Panc1 (cell line): ENCODE measurements at regions not wholly inside any gene's neighbourhood (a gene's known extent, or its start where the extent isn't known, plus 50 kb on each side); places are given as distances from the start of the nearest gene placed in this dataset.

ENCODE experiments used
- ATAC-seq: fragments of 200-7000 bp; cut with Tn5 transposase; 2 replicates; pipeline ENCODE4 v1.9.1; 2020; ENCODE audit warnings: mild to moderate bottlenecking, moderate library complexity
- BruUV-seq: library from RNA; stranded (reverse); fragments of 400-500 nt; replicated peaks from 2 replicates; lab custom pipeline; 2021; lab: Mats Ljungman, UMichigan
- CTCF ChIA-PET: fragments of 300-600 bp; sonication (Branson Sonifier 250); formaldehyde crosslinking; loops from one replicate; lab custom pipeline; 2022; ENCODE audit warnings: antibody characterized with exemption; lab: Charles Lee
- POLR2A ChIA-PET: fragments of 300-600 bp; sonication (Branson Sonifier 250); formaldehyde crosslinking; loops from one replicate; lab custom pipeline; 2022; ENCODE audit warnings: antibody characterized with exemption; lab: Charles Lee
- DNase-seq: peaks from one replicate; pipeline ENCODE4 v3.0.0-alpha.2; 2010; ENCODE audit warnings: low read depth, low spot score
- H3K27ac ChIP-seq: 2 replicates; pipeline ENCODE4 v1.5.1; 2011; ENCODE audit warnings: mild to moderate bottlenecking, low read length, inconsistent platforms
- H3K27me3 ChIP-seq: fragments of 200-500 bp; sonication (Bioruptor generic); 2 replicates; pipeline ENCODE4 v1.6.0; 2014; ENCODE audit warnings: low read length, inconsistent platforms; ENCODE audit not compliant: control insufficient read depth, insufficient read depth
- H3K36me3 ChIP-seq: fragments of 200-500 bp; sonication (Bioruptor generic); 2 replicates; pipeline ENCODE4 v1.5.1; 2014; ENCODE audit warnings: inconsistent platforms, mild to moderate bottlenecking, low read length, moderate library complexity; ENCODE audit not compliant: control insufficient read depth, insufficient read depth
- H3K4me1 ChIP-seq: 2 replicates; pipeline ENCODE4 v1.5.1; 2011; ENCODE audit warnings: inconsistent platforms, mild to moderate bottlenecking, low read length, moderate library complexity; ENCODE audit not compliant: control insufficient read depth, insufficient read depth
- H3K4me3 ChIP-seq, 2 experiments: 2 replicates each; pipeline ENCODE4 v1.5.1; 2011 to 2012; ENCODE audit warnings: low read depth in 2 of 2, low read length in 2 of 2, mild to moderate bottlenecking in 2 of 2, inconsistent platforms in 1 of 2, moderate library complexity in 1 of 2
- H3K9me3 ChIP-seq: fragments of 200-500 bp; sonication (Bioruptor generic); 2 replicates; pipeline ENCODE4 v1.5.1; 2014; ENCODE audit warnings: low read depth, mild to moderate bottlenecking, inconsistent platforms, low read length, moderate library complexity; ENCODE audit not compliant: control insufficient read depth, insufficient read depth
- POLR2AphosphoS5 ChIP-seq: IDR thresholded peaks from 2 replicates; pipeline ENCODE4 v1.6.1; 2012; ENCODE audit warnings: mild to moderate bottlenecking, low read depth, low read length, moderate library complexity
- SIN3A ChIP-seq: IDR thresholded peaks from 2 replicates; pipeline ENCODE4 v1.6.1; 2012; ENCODE audit warnings: low read depth, mild to moderate bottlenecking, low read length, moderate library complexity, borderline replicate concordance; ENCODE audit not compliant: insufficient read depth
- TCF7L2 ChIP-seq: IDR thresholded peaks from 2 replicates; pipeline ENCODE4 v1.6.1; 2011; ENCODE audit warnings: mild to moderate bottlenecking, low read depth, low read length, inconsistent platforms
- in situ Hi-C: cut with HindIII; loops from 2 replicates; pipeline ENCODE4 v1.10.0; 2016; ENCODE audit warnings: low sequenced_read_pairs, low pct_unique_long_range_greater_than_20kb
- intact Hi-C: fragments of 100-400 bp; cut with micrococcal nuclease; formaldehyde crosslinking; loops from one replicate; pipeline ENCODE4 v1.10.0; 2022; ENCODE audit not compliant: unreplicated experiment
- TF ChIP-seq, protein P1 (sequence below), 2 experiments: IDR thresholded peaks; 2 replicates each; pipeline ENCODE4 v1.6.1; 2011 to 2012; ENCODE audit warnings: low read depth in 2 of 2, control low read depth in 1 of 2, low read length in 1 of 2, mild to moderate bottlenecking in 1 of 2, moderate library complexity in 1 of 2; ENCODE audit not compliant: insufficient read depth in 1 of 2
- TF ChIP-seq, protein P2 (sequence below): fragments of 450-650 bp; IDR thresholded peaks from 2 replicates; pipeline ENCODE4 v1.5.1; 2017; ENCODE audit warnings: mild to moderate bottlenecking

DNA sequence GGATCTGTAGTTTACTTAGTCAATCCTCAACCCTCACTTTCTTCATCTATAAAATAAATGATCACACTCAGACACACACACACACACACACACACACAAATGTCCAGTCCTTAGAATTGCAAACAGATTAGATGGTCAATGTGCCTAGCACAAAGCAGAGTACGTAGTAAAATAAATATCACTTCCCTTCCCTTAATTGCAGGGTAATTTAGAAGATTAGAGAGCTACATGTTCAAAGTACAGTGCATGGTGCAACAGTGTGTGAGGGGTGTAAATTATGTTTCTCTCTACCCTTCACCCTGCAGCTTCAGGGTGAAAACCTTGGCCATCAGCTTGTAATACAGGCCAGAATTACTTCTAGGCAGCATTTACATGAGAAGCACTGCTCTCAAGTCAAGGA is 187.0 kb upstream of the GHITM start:
- H3K36me3 ChIP-seq = no peaks in the 10 kb centered on the region
- intact Hi-C loops = no loop called here
- TF ChIP-seq TCF7L2 (no peak), SIN3A (no peak), POLR2AphosphoS5 (no peak)
- TF ChIP-seq, protein P1, sequence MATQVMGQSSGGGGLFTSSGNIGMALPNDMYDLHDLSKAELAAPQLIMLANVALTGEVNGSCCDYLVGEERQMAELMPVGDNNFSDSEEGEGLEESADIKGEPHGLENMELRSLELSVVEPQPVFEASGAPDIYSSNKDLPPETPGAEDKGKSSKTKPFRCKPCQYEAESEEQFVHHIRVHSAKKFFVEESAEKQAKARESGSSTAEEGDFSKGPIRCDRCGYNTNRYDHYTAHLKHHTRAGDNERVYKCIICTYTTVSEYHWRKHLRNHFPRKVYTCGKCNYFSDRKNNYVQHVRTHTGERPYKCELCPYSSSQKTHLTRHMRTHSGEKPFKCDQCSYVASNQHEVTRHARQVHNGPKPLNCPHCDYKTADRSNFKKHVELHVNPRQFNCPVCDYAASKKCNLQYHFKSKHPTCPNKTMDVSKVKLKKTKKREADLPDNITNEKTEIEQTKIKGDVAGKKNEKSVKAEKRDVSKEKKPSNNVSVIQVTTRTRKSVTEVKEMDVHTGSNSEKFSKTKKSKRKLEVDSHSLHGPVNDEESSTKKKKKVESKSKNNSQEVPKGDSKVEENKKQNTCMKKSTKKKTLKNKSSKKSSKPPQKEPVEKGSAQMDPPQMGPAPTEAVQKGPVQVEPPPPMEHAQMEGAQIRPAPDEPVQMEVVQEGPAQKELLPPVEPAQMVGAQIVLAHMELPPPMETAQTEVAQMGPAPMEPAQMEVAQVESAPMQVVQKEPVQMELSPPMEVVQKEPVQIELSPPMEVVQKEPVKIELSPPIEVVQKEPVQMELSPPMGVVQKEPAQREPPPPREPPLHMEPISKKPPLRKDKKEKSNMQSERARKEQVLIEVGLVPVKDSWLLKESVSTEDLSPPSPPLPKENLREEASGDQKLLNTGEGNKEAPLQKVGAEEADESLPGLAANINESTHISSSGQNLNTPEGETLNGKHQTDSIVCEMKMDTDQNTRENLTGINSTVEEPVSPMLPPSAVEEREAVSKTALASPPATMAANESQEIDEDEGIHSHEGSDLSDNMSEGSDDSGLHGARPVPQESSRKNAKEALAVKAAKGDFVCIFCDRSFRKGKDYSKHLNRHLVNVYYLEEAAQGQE (IDR thresholded peaks at IDR 0.05; ENCODE audit: insufficient read depth in 1 of 2, low read depth in 2 of 2, low read length in 1 of 2) = no peak
- TF ChIP-seq, protein P2, sequence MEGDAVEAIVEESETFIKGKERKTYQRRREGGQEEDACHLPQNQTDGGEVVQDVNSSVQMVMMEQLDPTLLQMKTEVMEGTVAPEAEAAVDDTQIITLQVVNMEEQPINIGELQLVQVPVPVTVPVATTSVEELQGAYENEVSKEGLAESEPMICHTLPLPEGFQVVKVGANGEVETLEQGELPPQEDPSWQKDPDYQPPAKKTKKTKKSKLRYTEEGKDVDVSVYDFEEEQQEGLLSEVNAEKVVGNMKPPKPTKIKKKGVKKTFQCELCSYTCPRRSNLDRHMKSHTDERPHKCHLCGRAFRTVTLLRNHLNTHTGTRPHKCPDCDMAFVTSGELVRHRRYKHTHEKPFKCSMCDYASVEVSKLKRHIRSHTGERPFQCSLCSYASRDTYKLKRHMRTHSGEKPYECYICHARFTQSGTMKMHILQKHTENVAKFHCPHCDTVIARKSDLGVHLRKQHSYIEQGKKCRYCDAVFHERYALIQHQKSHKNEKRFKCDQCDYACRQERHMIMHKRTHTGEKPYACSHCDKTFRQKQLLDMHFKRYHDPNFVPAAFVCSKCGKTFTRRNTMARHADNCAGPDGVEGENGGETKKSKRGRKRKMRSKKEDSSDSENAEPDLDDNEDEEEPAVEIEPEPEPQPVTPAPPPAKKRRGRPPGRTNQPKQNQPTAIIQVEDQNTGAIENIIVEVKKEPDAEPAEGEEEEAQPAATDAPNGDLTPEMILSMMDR = no peak
- H3K4me3 ChIP-seq = no peak overlapping the region
- CTCF ChIA-PET = no interaction called here
- no peak for DNase-seq
- in situ Hi-C loops = no loop called here
- no peaks in the 10 kb centered on the region for H3K9me3 ChIP-seq
- H3K27me3 ChIP-seq = no peaks in the 10 kb centered on the region
- no peak overlapping the region for H3K27ac ChIP-seq
- H3K4me1 ChIP-seq = no peaks in the 10 kb centered on the region
- POLR2A ChIA-PET = no interaction called here
- ATAC-seq = no peak
- no TSS peak for BruUV-seq

DNA sequence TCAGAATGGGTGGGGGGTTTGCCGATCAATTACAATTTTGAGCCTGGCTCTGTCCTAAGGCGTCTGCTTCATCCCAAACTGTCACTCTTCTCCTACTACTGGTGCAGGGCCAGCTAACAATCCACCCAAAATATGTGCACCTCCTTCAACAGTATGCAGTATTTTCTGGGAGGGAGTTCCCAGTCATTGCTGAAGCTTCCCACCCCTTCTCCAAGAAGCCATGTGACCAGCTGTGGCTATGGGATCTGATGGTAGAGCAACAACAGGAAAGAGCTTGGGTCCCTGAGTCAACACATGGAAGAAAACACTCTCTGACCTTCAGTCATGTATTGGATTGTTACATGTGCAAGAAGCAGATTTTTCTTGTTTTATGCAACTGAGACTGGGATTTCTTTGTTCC is 185.7 kb upstream of the GHITM start:
- TF ChIP-seq SIN3A (no peak), TCF7L2 (no peak), POLR2AphosphoS5 (no peak)
- TF ChIP-seq, protein P1 (IDR thresholded peaks at IDR 0.05; ENCODE audit: insufficient read depth in 1 of 2, low read depth in 2 of 2, low read length in 1 of 2) = no peak
- TF ChIP-seq, protein P2 = no peak
- ChIA-PET CTCF (no interaction called here), POLR2A (no interaction called here)
- Histone ChIP-seq H3K4me3 (no peak overlapping the region), H3K27me3 (no peaks in the 10 kb centered on the region), H3K4me1 (no peaks in the 10 kb centered on the region), H3K36me3 (no peaks in the 10 kb centered on the region), H3K9me3 (no peaks in the 10 kb centered on the region), H3K27ac (no peak overlapping the region)
- ATAC-seq = no peak
- intact Hi-C loops = no loop called here
- in situ Hi-C loops = no loop called here
- BruUV-seq = no TSS peak
- DNase-seq = no peak
